GM18499 (cell line): ENCODE measurements at regions not wholly inside any gene's neighbourhood (a gene's known extent, or its start where the extent isn't known, plus 50 kb on each side); places are given as distances from the start of the nearest gene placed in this dataset.
"Not testable (repeated sequence)": the region's sequence is repeated elsewhere in the genome, so short reads cannot be mapped to it uniquely, and the experiment has no call there.

Experiments
- ATAC-seq: cut with Tn5 transposase; IDR thresholded peaks from one replicate; pipeline ENCODE4 v1.9.1; 2021; ENCODE audit warnings: moderate number of reproducible peaks; ENCODE audit not compliant: insufficient read depth, unreplicated experiment

DNA sequence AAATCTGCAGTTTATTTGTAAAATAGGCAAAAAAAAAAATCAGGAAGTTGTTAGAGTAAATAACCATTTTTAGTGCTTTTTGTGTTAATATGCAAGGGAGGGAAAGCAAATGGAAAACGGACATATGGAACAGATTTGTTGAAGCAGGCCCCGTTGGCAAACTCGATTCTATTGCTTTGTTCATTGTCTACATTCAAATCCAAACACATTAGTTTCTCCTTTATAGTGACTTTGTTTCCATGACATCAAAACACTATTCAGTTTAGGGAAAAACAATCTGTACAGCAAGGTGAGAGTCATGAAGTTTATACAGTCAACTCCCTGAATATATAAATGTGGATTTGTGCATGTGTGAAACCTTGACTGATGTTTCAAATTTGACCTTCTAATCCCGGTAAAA is 142.2 kb downstream of the FAM47A start:
- ATAC-seq = no peak

DNA sequence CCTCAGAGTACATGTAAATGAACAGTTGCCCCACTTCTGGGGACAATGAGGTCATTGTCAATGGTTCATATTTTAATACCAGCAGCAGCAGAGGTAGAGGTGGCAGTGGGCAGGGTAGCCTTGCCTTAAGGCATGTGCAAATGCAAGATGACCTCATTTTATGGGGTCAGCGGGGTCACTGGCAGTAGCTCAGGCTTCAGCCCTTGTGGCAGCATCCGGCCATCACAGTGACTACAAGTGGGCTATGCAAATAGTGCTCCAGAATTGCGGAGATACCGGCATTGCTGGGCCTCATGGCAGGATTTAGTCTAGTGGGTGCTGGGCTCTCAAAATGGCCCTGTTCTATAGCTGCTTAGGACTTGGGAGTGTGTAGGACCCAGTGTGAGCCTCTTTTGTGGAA is 144.7 kb downstream of the FAM47A start:
- ATAC-seq = no peak

DNA sequence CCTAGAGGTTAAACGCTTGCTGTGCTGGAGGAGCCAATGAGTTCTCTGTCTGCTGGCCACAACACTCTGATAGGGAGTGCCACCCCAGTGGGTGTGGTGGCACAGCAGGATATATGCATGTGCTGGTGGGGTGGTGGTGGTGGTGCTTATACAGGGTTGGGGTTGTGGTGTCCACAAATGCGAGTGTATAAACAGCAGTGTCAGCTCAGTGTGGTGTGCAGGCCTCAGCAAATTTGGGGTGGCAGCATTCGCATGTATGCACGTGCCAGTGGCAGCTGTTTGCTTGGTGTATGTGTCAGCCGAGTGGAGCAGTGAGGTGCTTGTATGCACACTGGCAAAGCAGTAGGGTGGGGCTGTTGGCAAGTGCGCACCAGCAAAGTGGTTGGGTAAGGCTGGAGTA is 157.4 kb downstream of the FAM47A start:
- no peak for ATAC-seq

DNA sequence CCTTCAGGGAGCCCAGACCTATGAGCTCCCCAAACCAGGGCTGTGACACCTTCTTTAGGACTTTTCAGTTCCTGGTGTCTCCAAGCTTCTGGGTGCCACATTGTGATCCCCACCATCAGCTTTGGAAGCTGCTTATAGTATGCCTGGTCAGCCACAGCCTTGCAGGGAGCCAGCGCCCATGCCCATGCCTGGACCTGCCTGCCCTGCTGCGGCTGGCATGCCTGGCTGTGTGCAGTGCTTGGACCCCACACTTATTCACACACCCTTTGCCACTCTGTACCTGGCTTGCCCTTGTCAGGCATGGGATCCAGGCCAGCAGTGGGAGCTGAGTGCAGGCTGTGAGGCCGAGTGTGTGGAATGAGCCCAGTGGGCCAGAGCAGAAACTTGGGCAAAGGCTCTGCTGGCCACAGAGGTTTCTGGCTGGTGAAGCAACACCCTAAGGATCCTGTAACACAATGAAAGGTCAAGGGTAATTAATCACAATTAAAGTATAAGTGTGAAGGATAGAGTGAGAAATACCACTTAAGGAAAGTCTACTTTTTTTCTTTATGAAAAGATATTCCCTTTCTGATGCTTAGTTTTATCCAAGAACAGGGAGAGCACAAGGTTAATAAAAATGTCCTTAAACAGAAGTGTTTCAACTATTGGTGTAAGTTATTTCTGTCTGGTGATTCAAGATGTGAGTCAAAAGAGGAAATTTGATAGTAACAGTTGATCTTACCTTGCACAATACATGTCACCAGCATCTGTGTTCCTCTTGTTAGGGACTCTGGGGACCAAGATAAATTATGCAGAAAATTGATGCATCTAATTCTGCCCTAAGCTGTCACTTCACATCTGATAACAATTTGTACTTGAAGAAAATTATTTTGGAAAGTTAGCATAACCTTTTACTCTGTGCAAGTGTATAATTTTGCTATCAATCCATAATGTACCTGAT is 161.8 kb downstream of the FAM47A start:
- ATAC-seq = no peak

DNA sequence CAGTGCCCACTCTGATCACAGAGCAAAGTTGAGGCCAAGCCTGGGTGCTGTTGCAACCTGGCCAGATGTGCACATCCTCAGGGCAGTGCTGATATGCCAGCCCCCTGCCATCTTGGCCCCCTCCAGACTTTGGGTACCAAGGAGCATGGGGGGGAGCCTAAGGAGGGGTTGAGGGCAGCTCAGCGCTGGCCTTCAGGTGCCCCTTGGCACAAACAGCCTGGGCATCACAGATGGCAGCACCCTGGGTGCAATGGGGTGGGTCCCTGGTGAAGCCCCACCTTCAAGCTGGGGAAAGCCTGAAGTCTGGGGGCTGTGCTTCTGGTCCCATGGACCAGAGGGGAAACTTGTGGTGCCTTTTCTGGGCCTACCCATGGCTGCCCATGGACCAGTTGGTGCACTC is 163.0 kb downstream of the FAM47A start:
- no peak for ATAC-seq

DNA sequence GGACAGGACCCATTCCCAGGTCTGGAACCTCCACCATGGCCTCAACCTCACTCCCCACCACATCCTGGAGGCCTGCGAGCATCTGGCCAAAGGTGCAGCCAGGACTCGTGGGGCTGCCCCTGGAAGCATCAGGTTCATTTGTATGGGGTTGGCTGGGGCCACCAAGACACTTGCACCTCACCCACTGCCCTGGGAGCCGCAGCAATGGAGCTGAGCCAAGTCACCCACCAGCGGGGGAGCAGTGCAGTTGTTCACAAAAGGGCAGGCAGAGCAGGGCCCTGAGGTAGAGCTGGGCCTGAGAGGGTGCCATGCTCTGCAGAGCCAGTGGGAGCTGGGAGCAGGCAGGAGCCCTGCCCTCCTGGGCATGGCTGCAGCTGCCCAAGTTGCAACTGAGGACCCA is 163.5 kb downstream of the FAM47A start:
- ATAC-seq = no peak

DNA sequence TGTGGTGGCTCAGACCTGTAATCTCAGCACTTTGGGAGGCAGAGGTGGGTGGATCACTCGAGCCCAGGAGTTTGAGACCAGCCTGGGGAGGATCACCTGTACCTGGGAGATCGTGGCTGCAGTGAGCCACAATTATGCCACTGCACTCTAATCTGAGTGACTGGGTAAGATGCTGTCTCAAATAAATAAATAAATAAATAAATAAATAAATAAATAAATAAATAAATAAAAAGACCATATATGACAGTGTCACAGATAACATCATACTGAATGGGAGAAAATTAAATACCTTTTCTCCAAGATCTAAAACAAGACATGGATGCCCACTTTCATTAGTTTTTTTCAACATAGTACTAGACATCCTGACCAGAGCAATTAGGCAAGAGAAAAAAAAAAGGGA is 182.8 kb downstream of the FAM47A start:
- no peak for ATAC-seq

DNA sequence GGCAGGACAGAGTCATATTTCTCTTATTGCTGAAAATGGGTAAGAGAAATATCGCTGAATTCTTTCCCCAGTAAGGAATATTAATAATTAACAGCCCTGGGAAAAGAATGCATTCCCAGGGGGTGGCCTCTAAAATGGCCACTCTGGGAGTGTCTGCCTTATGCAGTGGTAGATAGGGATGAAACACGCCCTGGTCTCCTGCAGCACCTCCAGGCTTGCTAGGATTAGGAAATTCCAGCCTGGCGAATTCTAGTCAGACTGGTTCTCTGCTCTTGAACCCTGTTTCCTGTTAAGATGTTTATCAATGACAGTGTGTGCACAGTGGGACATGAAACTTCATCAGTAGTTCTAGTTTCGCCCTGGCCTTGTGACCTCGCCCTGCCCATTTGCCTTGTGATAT is 205.9 kb downstream of the FAM47A start:
- not testable (repeated sequence) for ATAC-seq

DNA sequence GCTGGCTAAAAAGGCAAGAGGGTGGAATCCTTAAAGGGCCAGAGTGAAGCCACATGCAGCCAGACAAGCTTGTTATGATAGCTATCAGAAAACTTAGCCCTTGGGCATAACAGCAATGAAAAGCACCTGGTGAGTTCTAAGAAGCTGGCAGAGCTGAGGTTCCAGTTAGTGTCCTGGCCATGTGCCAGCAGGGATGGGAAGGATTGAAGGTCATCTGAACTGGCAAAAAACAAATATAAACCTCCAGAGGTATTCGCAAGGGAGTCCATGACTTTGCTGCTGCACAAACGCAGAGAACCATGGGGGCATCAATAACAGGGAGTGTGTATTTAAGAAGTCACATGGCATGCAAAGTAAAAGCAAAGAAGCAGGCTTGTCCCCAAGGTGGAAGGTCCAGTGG is 208.9 kb downstream of the FAM47A start:
- no peak for ATAC-seq

DNA sequence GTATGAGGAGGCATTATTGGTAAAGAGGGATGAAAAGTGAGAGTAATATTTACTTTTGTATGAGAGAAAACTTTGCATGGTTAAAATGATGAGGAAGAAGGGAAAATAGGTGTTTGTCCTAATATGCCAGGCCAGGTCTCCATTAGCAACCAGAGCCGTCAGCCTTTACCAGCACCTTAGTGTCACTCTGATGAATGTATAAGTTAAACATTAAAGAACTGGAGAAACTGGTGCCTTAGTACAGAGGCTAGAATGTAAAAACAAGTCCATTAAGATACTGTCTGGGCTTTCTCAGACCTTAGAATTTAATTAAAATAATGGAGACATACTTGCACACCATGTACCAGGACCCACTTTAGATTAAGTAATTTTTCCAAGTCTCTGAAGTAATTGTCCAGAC is 222.3 kb downstream of the FAM47A start:
- ATAC-seq = no peak

DNA sequence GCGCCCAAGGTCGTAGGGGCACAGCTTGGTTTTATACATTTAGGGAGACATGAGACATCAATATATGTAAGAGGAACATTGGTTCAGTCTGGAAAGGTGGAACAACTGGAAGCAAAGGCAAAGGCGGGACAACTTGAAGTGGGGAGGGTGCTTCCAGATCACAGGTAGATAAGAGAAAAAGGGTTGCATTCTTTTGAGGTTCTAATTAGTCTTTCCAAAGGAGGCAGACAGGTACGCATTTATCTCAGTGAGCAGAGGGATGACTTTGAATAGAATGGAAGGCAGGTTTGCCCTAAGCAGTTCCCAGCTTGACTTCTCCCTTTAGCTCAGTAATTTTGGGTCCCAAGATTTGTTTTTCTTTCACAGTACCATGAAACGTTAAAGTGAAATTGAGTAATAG is 223.2 kb downstream of the FAM47A start:
- no peak for ATAC-seq

DNA sequence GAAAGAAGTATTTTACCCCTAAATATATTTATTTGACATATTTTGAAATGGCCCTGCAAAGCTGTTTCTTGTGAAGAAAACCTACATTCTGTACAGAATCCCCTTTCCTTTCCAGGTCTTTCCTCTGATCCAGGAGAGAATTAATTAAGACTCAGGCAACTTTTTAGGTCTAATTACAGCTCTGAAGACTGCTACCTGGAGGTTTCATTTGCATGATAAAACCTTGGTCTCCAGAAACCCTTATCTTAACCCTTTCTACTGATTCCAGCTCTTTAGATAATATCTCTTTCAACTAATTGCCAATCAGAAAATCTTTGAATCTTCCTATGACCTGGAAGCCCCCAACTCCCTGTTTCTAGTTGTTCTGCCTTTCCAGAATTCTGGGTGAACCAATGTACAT is 224.0 kb downstream of the FAM47A start:
- ATAC-seq = no peak

DNA sequence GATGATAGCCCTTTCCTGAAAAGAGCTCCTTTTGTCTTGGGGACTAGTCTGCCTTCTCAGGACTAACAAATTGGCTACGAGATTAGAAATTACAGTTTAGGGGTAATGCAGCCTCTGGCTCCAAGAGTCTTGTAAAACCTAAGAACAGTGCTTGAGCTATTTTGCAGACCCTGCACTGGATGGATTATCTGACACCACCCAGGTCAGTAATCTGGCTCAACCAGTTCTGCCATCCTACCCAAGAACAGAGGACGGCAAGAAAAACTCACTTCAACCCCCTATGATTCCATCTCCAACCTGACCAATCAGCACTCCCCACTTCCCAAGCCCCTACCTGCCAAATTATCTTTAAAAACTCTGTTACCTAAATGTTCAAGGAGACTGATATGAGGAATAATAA is 225.1 kb downstream of the FAM47A start:
- no peak for ATAC-seq

DNA sequence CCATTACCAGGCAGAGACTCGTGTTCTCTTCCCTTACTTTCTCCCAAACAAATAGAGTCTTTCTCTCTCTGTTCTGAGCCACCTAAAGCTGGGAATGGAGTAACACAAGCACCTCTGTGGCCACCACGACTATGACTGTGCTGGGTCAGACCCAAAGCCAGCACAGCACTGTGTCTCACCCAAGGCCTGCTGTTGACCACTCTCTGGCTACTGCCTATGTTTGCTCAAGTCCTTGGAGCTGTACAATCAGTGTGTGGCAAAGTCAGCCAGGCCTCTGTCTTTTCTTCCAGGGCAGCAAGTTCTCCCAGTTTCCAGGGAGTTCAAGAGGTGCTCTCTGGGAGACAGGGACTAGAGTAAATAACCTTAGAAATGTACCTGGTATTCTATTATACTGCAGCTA is 239.4 kb downstream of the FAM47A start:
- no peak for ATAC-seq

DNA sequence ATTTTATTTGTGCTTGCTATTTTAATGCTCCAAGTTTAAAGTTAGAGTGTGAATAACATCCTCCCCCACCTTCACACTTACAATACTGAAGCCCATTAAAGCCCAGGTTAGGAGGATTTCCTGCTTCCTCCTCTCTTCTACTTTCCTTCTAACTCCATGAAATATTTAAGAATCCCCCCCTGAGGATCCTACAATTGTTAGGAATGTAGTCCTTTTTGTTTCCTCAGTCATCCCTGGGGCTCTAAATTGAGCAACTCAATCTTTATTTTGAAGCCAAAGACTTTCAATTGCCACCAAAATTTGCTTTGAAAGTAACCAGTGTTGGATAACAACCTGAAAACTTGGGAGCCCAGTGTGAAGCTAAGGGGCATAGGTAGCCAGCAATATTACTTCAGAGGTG is 276.9 kb downstream of the FAM47A start:
- ATAC-seq = no peak

DNA sequence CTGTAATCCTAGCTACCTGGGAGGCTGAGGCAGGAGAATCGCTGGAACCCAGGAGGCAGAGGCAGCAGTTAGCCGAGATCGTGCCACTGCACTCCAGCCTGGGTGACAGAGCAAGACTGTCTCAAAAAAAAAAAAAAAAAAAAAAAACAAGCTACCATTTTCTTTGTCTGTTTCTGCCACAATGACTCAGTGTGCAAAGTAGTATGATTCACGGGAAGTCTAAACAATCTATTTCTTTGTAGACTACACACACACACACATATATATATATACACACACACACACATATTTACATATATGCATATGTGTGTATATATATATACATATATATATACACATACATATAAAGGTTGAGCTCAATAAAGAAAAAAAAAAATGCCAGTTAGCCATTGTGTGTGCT is 280.0 kb downstream of the FAM47A start:
- ATAC-seq = not testable (repeated sequence)

DNA sequence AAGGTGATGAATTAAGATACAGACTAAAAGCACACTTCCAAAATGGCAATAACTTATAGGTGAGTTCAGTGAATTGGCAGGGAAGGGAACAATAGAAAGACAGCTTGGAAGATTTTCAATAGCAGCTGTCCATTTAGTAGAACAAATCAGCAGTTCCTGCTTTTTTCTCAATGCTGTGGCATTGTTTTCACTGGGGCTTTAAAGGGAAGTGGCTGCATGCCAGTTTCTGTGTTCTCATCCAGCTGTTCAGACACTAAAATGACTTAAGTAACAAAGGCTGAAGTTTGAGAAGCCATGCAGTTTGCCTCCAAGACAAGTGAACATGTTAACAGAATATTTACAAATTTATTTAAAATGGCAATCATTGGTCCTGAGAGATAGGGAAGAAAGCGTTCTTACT is 291.9 kb downstream of the FAM47A start:
- no peak for ATAC-seq

DNA sequence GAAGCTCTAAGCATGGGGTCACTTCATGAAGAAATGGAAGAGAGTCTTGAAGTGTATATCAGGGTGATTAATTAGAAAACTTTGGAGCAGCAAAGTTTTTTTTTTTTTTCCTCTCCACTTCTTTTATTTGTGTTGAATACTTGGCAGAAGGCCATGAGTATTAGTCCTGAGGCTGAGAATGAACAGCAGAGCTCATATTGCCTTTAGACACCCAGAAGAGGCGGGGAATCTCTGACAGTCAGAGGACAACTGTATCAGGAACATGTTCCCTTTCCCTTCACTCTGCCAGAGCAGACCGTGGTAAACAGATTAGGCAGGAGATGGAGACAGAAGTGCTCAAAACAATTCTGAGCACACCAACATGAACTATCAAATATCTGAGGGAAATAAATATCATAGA is 300.9 kb downstream of the FAM47A start:
- no peak for ATAC-seq

DNA sequence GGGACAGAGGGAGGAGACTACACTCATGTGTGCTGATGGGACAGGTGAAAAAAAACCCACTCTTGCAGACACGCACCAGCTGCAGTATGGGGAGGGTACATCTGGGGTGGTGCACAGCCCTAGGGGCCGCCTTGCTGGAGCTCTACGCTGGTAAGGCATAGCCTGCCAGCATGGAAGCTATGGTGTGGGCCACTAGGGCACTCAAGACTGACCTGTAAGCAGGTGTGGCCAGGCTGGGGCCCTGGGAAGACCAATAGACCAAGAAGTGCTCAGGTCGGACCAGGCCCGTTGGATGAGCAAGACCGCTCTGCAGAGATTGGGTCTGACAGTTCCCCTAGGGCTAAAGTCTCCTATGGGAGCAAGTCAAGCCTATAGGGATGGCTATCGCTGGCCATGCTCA is 314.8 kb downstream of the FAM47A start:
- no peak for ATAC-seq

DNA sequence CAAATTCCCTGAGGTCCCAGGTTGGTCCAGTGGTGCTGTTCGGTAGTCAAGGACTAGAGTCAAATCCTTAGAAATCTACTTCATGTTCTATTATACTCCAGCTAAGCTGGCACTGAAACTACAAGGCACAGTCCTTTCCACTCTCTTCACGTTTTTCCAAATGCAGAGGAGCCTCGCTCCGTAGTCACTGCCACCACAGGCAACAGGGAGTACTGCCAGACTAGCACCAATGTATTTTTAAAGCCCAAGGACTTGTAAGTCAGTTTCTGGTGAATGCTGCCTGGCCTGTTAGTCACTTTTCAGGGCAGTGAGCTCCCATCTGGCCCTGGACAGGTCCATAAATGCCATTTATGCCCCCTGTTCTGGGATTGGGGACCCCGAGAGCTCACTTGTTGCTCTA is 323.5 kb downstream of the FAM47A start:
- ATAC-seq = no peak

DNA sequence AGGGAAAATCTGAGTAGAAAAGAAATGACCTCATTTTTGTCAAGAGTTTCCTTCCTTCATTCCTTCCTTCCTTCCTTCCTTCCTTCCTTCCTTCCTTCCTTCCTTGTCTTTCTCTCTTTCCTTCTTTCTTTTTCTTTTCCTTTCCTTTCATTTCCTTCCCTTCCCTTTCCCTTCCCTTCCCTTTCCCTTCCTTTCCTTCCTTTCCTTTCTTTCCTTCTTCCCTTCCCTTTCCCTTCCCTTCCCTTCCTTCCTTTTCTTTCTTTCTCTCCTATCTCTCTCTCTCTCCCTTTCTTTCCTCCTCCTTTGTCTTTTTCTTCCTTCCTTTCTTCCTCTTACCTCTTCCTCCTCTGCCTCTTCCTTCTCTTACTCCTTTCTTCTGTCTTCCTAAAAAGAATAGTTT is 347.6 kb downstream of the FAM47A start:
- no peak for ATAC-seq

DNA sequence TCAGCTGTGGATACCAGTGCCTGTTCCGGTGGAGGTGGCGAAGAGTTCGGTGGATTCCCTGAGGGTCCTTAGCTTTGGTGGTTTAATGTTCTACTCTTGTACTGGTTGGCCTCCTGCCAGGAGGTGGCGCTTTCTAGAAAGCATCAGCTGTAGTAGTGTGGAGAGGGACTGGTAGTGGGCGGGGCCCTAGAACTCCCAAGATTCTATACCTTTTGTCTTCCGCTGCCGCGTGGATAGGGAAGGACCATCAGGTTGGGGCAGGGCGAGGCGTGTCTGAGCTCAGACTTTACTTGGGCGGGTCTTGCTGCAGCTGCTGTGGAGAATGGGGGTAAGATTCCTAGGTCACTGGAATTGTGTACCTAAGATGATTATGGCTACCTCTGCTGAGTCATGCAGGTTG is 390.3 kb downstream of the FAM47A start:
- ATAC-seq = no peak
